Caco-2 (cell line): ENCODE measurements at regions not wholly inside any gene's neighbourhood (a gene's known extent, or its start where the extent isn't known, plus 50 kb on each side); places are given as distances from the start of the nearest gene placed in this dataset.

Experiments used
- BruUV-seq: library from RNA; stranded (reverse); fragments of 400-500 nt; replicated peaks from 2 replicates; lab custom pipeline; 2021; lab: Mats Ljungman, UMichigan
- CTCF ChIA-PET: fragments of 300-600 bp; sonication (Branson Sonifier 250); formaldehyde crosslinking; loops from one replicate; lab custom pipeline; 2022; ENCODE audit warnings: antibody characterized with exemption; lab: Charles Lee
- POLR2A ChIA-PET: fragments of 300-600 bp; sonication (Branson Sonifier 250); formaldehyde crosslinking; loops from one replicate; lab custom pipeline; 2022; ENCODE audit warnings: antibody characterized with exemption; lab: Charles Lee
- DNase-seq, 2 experiments: peaks; one replicate each; pipeline versions ENCODE4 v3.0.0 to v3.0.0-alpha.2; 2020 to 2022
- H3K27me3 ChIP-seq: replicated peaks from 2 replicates; pipeline ENCODE4 v1.6.0; 2011; ENCODE audit warnings: low read length; ENCODE audit not compliant: control insufficient read depth, insufficient read depth
- H3K36me3 ChIP-seq: 2 replicates; pipeline ENCODE4 v1.5.1; 2011; ENCODE audit warnings: low read length; ENCODE audit not compliant: control insufficient read depth, insufficient read depth
- H3K4me1 ChIP-seq: fragments of 250-450 bp; sonication (Bioruptor Pico); 2 replicates; pipeline ENCODE4 v1.5.1; 2020; ENCODE audit warnings: mild to moderate bottlenecking
- H3K4me3 ChIP-seq: 2 replicates; pipeline ENCODE4 v1.5.1; 2011; ENCODE audit warnings: low read depth, mild to moderate bottlenecking, control low read depth, low read length
- H3K9me3 ChIP-seq: fragments of 250-450 bp; sonication (Bioruptor Pico); 2 replicates; pipeline ENCODE4 v1.5.1; 2020; ENCODE audit warnings: mild to moderate bottlenecking, moderate library complexity
- H3K27ac Mint-ChIP-seq: one replicate; pipeline ENCODE4 v1.8.0; 2022; ENCODE audit warnings: mixed read lengths; ENCODE audit not compliant: unreplicated experiment
- H3K27me3 Mint-ChIP-seq: one replicate; pipeline ENCODE4 v1.8.0; 2022; ENCODE audit warnings: mixed read lengths; ENCODE audit not compliant: insufficient read depth, unreplicated experiment
- H3K36me3 Mint-ChIP-seq: one replicate; pipeline ENCODE4 v1.8.0; 2022; ENCODE audit warnings: mild to moderate bottlenecking, mixed read lengths; ENCODE audit not compliant: insufficient read depth, unreplicated experiment
- H3K4me1 Mint-ChIP-seq: one replicate; pipeline ENCODE4 v1.8.0; 2022; ENCODE audit warnings: low read depth, mixed read lengths; ENCODE audit not compliant: unreplicated experiment
- H3K4me3 Mint-ChIP-seq: one replicate; pipeline ENCODE4 v1.8.0; 2022; ENCODE audit warnings: mild to moderate bottlenecking, moderate library complexity, mixed read lengths; ENCODE audit not compliant: unreplicated experiment
- H3K9me3 Mint-ChIP-seq: one replicate; pipeline ENCODE4 v1.8.0; 2022; ENCODE audit warnings: mixed read lengths; ENCODE audit not compliant: unreplicated experiment
- CTCF ChIP-seq, 2 experiments: fragments of 200-600 bp in 1 of 2; IDR thresholded peaks; 1 replicate in 1 of 2; 2 replicates in 1 of 2; pipeline versions ENCODE4 v1.5.1 to v1.8.0; 2011 to 2022; ENCODE audit warnings: antibody characterized with exemption in 1 of 2, control low read depth in 1 of 2, inconsistent platforms in 1 of 2, low read depth in 1 of 2, low read length in 1 of 2, mild to moderate bottlenecking in 1 of 2, moderate library complexity in 1 of 2; ENCODE audit not compliant: insufficient read depth in 1 of 2, severe bottlenecking in 1 of 2, unreplicated experiment in 1 of 2
- intact Hi-C: fragments of 100-400 bp; cut with micrococcal nuclease; formaldehyde crosslinking; loops from one replicate; pipeline ENCODE4 v1.10.0; 2022; ENCODE audit not compliant: unreplicated experiment

GRCh38 chr13:85995788-85996418 is 196.7 kb upstream of the SLITRK6 start:
- no peak for TF ChIP-seq CTCF (IDR thresholded peaks at IDR 0.05; ENCODE audit: insufficient read depth in 1 of 2, low read depth in 1 of 2, low read length in 1 of 2, severe bottlenecking in 1 of 2, unreplicated experiment in 1 of 2)
- no peaks in the 10 kb centered on the region for H3K27me3 Mint-ChIP-seq
- BruUV-seq = no TSS peak
- no peaks in the 10 kb centered on the region for H3K4me1 Mint-ChIP-seq
- ChIA-PET CTCF (no interaction called here), POLR2A (no interaction called here)
- Histone ChIP-seq H3K36me3 (no peaks in the 10 kb centered on the region), H3K4me1 (no peaks in the 10 kb centered on the region), H3K9me3 (no peaks in the 10 kb centered on the region), H3K4me3 (no peak overlapping the region), H3K27me3 (no peaks in the 10 kb centered on the region)
- DNase-seq = no peak
- intact Hi-C loops = no loop called here
- H3K36me3 Mint-ChIP-seq = no peaks in the 10 kb centered on the region
- no peaks in the 10 kb centered on the region for H3K9me3 Mint-ChIP-seq
- no peak overlapping the region for H3K27ac Mint-ChIP-seq
- no peak overlapping the region for H3K4me3 Mint-ChIP-seq

- H3K36me3 ChIP-seq = no peaks in the 10 kb centered on the region
- POLR2A ChIA-PET = no interaction called here
- no peak overlapping the region for H3K4me3 ChIP-seq
- BruUV-seq = no TSS peak
- no peaks in the 10 kb centered on the region for H3K4me1 Mint-ChIP-seq
- H3K9me3 Mint-ChIP-seq = no peaks in the 10 kb centered on the region
- H3K4me3 Mint-ChIP-seq = no peak overlapping the region
- H3K27ac Mint-ChIP-seq = no peak overlapping the region
- no peaks in the 10 kb centered on the region for H3K27me3 ChIP-seq
- TF ChIP-seq CTCF (IDR thresholded peaks at IDR 0.05; ENCODE audit: insufficient read depth in 1 of 2, low read depth in 1 of 2, low read length in 1 of 2, severe bottlenecking in 1 of 2, unreplicated experiment in 1 of 2) = no peak
- H3K9me3 ChIP-seq = no peaks in the 10 kb centered on the region
- CTCF ChIA-PET = no interaction called here
- H3K4me1 ChIP-seq = no peaks in the 10 kb centered on the region
- intact Hi-C loops = no loop called here
- no peaks in the 10 kb centered on the region for H3K36me3 Mint-ChIP-seq
- no peaks in the 10 kb centered on the region for H3K27me3 Mint-ChIP-seq
- DNase-seq = no peak
Observed at GRCh38 chr13:85993567-85993966, 194.3 kb upstream of the SLITRK6 start.

DNA sequence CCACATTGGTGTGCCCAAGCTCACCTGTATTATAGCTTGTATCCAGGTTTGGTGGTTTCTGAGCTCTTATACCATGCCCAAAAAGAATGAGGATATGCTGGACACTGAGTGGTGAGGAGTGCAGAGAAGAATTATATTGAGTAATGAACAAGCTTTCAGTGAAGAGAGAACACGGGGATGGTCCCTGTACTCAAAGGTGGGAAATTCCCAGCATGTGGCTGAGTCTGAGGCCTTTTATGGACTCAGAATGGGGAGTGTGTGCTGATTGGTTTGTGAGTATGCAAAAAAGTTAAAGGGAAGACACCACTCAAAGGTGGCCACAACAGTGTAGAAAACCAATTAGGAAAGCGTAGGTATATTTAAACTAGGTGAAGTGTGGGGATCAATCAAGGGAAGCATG is 191.2 kb upstream of the SLITRK6 start:
- no peak for DNase-seq
- Mint-ChIP-seq H3K36me3 (no peaks in the 10 kb centered on the region), H3K9me3 (no peaks in the 10 kb centered on the region), H3K27ac (no peak overlapping the region), H3K4me3 (no peak overlapping the region), H3K27me3 (no peaks in the 10 kb centered on the region), H3K4me1 (no peaks in the 10 kb centered on the region)
- intact Hi-C loops = no loop called here
- TF ChIP-seq CTCF (IDR thresholded peaks at IDR 0.05; ENCODE audit: insufficient read depth in 1 of 2, low read depth in 1 of 2, low read length in 1 of 2, severe bottlenecking in 1 of 2, unreplicated experiment in 1 of 2) = no peak
- BruUV-seq = no TSS peak
- H3K27me3 ChIP-seq = no peaks in the 10 kb centered on the region
- no peaks in the 10 kb centered on the region for H3K9me3 ChIP-seq
- no peaks in the 10 kb centered on the region for H3K4me1 ChIP-seq
- no peaks in the 10 kb centered on the region for H3K36me3 ChIP-seq
- ChIA-PET POLR2A (no interaction called here), CTCF (no interaction called here)
- H3K4me3 ChIP-seq = no peak overlapping the region
